Epithelial cell of esophagus (primary cell): ENCODE measurements at regions not wholly inside any gene's neighbourhood (a gene's known extent, or its start where the extent isn't known, plus 50 kb on each side); places are given as distances from the start of the nearest gene placed in this dataset.

Experiments
- DNase-seq: peaks from one replicate; pipeline ENCODE4 v3.0.0; 2010; ENCODE audit warnings: low read depth
- H3K4me3 ChIP-seq: 2 replicates; pipeline ENCODE4 v1.5.1; 2011; ENCODE audit warnings: mild to moderate bottlenecking, low read length, control low read depth
- CTCF ChIP-seq: IDR thresholded peaks from 2 replicates; pipeline ENCODE4 v1.5.1; 2011; ENCODE audit warnings: low read depth, mild to moderate bottlenecking, low read length, control low read depth, inconsistent platforms; ENCODE audit not compliant: insufficient read depth; ENCODE audit errors: missing control alignments

DNA sequence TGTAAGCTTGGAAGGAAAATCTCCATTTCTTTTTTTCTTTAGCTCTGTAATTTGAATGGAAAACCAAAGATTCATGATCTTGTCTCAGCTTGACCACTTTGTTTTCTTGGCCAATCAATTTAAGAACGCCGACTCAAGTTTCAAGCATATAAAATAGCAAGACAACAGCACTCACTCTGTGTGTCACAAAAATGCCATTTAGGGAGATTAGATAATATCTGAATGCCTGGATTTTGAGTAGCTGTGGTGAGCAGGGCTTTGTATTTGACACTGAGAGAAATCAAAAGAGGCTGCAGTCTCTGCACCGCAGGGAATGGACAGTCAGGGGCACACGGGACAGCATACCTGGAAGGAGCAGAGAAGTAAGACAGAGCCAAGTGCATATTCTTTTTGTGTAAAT is 209.5 kb upstream of the SLC10A2 start:
- no peak for DNase-seq

DNA sequence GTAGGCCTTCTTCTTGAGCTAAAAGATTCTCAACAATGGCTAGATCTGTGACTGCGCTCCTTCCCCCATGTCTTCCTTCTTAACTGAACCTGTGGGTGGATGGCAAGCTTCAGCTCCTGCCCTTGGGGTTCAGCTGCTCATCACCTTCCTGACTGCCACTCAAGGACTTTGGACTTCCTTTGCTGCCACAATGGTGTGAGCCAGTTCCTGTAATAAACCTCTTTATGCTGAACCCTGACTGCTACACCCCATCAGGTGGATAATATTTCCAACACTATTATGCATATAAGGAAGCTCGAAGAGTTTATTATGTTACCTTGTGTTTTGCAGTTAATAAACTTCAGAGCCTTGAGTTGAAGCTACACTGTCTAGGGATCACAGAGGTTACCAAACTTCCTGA is 208.9 kb upstream of the SLC10A2 start:
- TF ChIP-seq CTCF, result no peak
- no peak for DNase-seq
- no peak overlapping the region for H3K4me3 ChIP-seq

More for the DNA sequence above, 209.5 kb upstream of the SLC10A2 start:
- no peak for TF ChIP-seq CTCF
- no peak overlapping the region for H3K4me3 ChIP-seq

DNA sequence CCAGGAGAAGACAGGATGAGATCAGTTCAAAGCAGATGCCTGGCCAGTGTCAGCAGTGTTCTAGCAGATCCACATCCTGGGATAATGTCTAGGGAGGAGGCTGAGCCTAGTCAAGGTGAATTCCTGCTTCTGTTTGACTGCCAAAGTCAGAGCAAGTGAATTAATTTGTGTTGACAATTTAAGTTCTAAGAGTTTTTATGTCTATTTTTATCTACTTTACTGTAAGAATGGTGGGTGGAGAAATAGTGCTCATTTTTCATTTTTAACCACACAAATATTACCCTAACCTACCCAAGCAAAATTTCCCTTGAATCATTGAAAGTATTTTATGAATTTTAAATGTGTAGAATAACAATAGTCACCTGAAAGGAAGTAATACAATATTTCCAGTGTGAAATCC is 207.6 kb upstream of the SLC10A2 start:
- no peak overlapping the region for H3K4me3 ChIP-seq
- TF ChIP-seq CTCF, result no peak
- peak; percentile 29 for DNase-seq

- TF ChIP-seq CTCF, result no peak
- no peak overlapping the region for H3K4me3 ChIP-seq
- DNase-seq, result peak; percentile 81
Measured at GRCh38 chr13:103272770-103273169, 206.6 kb upstream of the SLC10A2 start.

DNA sequence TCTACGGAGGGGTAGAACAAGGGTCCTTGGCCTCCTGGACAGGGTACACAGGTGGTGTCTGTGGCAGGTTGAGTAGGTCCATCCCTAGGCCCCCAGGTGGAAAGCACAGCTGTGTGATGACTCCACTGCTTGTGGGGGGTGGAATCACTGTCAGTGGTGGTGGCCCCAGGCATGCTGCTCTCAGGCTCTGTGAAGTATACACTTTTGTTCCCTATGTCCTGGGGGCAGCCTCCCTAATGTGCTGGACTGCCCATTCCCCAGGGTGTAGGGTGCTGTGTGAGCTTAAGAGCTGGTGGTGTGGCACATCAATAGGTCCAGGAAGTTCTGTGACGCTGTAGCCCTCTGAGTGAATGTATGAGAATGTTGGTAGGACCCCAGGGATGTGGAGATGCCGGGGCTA is 197.2 kb upstream of the SLC10A2 start:
- H3K4me3 ChIP-seq, result no peak overlapping the region
- DNase-seq, result no peak
- TF ChIP-seq CTCF, result no peak

GRCh38 chr13:103255587-103256301 is 189.5 kb upstream of the SLC10A2 start:
- no peak for TF ChIP-seq CTCF
- H3K4me3 ChIP-seq, result no peak overlapping the region

GRCh38 chr13:103250071-103250470 is 183.9 kb upstream of the SLC10A2 start:
- TF ChIP-seq CTCF, result no peak
- no peak overlapping the region for H3K4me3 ChIP-seq
- no peak for DNase-seq

More at GRCh38 chr13:103255587-103256301, 189.5 kb upstream of the SLC10A2 start:
- peak; percentile 15 for DNase-seq
